ENCODE measurements at regions not wholly inside any gene's neighbourhood (a gene's known extent, or its start where the extent isn't known, plus 50 kb on each side); places are given as distances from the start of the nearest gene placed in this dataset.

- TF ChIP-seq, protein P1, sequence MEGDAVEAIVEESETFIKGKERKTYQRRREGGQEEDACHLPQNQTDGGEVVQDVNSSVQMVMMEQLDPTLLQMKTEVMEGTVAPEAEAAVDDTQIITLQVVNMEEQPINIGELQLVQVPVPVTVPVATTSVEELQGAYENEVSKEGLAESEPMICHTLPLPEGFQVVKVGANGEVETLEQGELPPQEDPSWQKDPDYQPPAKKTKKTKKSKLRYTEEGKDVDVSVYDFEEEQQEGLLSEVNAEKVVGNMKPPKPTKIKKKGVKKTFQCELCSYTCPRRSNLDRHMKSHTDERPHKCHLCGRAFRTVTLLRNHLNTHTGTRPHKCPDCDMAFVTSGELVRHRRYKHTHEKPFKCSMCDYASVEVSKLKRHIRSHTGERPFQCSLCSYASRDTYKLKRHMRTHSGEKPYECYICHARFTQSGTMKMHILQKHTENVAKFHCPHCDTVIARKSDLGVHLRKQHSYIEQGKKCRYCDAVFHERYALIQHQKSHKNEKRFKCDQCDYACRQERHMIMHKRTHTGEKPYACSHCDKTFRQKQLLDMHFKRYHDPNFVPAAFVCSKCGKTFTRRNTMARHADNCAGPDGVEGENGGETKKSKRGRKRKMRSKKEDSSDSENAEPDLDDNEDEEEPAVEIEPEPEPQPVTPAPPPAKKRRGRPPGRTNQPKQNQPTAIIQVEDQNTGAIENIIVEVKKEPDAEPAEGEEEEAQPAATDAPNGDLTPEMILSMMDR (IDR thresholded peaks at IDR 0.05; ENCODE audit: insufficient read depth, low read depth, low read length): no peak
- no peak for TF ChIP-seq EZH2 (IDR thresholded peaks at IDR 0.05; ENCODE audit: insufficient read depth, low read length)
Measured at GRCh38 chr5:58224661-58225060, 235.2 kb downstream of the PLK2 start.
